Smooth muscle cell (in vitro differentiated cells): ENCODE measurements at regions not wholly inside any gene's neighbourhood (a gene's known extent, or its start where the extent isn't known, plus 50 kb on each side); places are given as distances from the start of the nearest gene placed in this dataset. TPM values are rescaled to one million over a fixed set of nuclear protein-coding genes. Genes with fewer than 3 reads are reported as not detected.

Source experiments
- DNase-seq: peaks from one replicate; lab custom pipeline; 2025; ENCODE audit not compliant: unreplicated experiment; lab: John Stamatoyannopoulos, UW
- H2AFZ ChIP-seq: fragments of 200-600 bp; sonication (generic); 2 replicates; pipeline ENCODE4 v1.6.0; 2016; ENCODE audit warnings: antibody characterized with exemption, low read depth, mild to moderate bottlenecking
- H3F3A ChIP-seq: fragments of 200-600 bp; sonication (generic); 2 replicates; pipeline ENCODE4 v1.6.0; 2017; ENCODE audit warnings: antibody characterized with exemption, low read depth
- H3K27ac ChIP-seq: fragments of 200-600 bp; sonication (generic); 2 replicates; pipeline ENCODE4 v1.5.1; 2016; ENCODE audit warnings: low read depth, mild to moderate bottlenecking
- H3K27me3 ChIP-seq: fragments of 200-600 bp; sonication (generic); 2 replicates; pipeline ENCODE4 v1.6.1; 2016; ENCODE audit warnings: low read depth, mild to moderate bottlenecking
- H3K36me3 ChIP-seq: fragments of 200-600 bp; sonication (generic); 2 replicates; pipeline ENCODE4 v1.5.1; 2016; ENCODE audit warnings: low read depth
- H3K4me1 ChIP-seq: fragments of 200-600 bp; sonication (generic); 2 replicates; pipeline ENCODE4 v1.5.1; 2016; ENCODE audit warnings: low read depth
- H3K4me2 ChIP-seq: fragments of 200-600 bp; sonication (generic); 2 replicates; pipeline ENCODE4 v1.6.0; 2016; ENCODE audit warnings: mild to moderate bottlenecking
- H3K4me3 ChIP-seq: fragments of 200-600 bp; sonication (generic); 2 replicates; pipeline ENCODE4 v1.5.1; 2016; ENCODE audit warnings: mild to moderate bottlenecking
- H3K79me2 ChIP-seq: fragments of 200-600 bp; sonication (generic); 2 replicates; pipeline ENCODE4 v1.6.0; 2016; ENCODE audit warnings: low read depth, mild to moderate bottlenecking
- H3K9ac ChIP-seq: fragments of 200-600 bp; sonication (generic); 2 replicates; pipeline ENCODE4 v1.6.0; 2016; ENCODE audit warnings: low read depth
- H3K9me3 ChIP-seq: fragments of 200-600 bp; sonication (generic); replicated peaks from 2 replicates; pipeline ENCODE4 v1.5.1; 2016; ENCODE audit warnings: low read depth
- H4K20me1 ChIP-seq: fragments of 200-600 bp; sonication (generic); 2 replicates; pipeline ENCODE4 v1.6.0; 2016; ENCODE audit warnings: low read depth
- WGBS: methylation state at CpG from one replicate; pipeline ENCODE4 v1.1.7; 2016; ENCODE audit warnings: low lambda C conversion rate; 5-methylcytosine and 5-hydroxymethylcytosine counted together
- small RNA-seq: library from RNA; depleted of rRNA; stranded (forward); fragments of <200 nt; gene quantifications from one replicate; pipeline ENCODE3, GENCODE V24; 2014
- TF ChIP-seq, protein P1 (sequence below): fragments of 200-600 bp; sonication (generic); IDR thresholded peaks from 2 replicates; pipeline ENCODE4 v1.5.1; 2017; ENCODE audit warnings: borderline replicate concordance, mild to moderate bottlenecking, antibody characterized with exemption; ENCODE audit not compliant: insufficient read depth, poor library complexity, severe bottlenecking

DNA sequence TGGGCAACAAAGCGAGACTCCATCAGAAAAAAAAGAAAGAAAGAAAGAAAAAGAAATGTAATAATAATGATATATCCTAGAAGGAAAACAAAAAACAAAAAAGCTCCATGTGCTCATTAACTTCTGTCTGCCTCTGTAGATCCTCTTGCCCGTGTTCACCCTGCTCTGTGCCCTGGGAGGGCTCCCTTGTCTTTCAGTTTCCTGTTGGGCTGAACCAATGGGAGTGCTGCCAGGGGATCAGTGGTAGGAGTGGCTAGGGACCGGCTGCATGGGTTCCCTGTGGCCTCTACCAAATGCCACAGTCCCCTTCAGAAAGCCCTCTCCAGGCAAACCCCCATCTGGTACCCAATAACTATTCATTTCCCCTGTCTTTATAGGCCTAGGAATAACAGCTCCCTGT is 51.8 kb upstream of the PARD3 start:
- H4K20me1 ChIP-seq: no peaks in the 10 kb centered on the region
- no peaks in the 10 kb centered on the region for H3K4me1 ChIP-seq
- DNase-seq: no peak
- H3F3A ChIP-seq: no peaks in the 10 kb centered on the region
- no peak overlapping the region for H3K4me3 ChIP-seq
- no peaks in the 10 kb centered on the region for H3K9me3 ChIP-seq
- no peak overlapping the region for H3K4me2 ChIP-seq
- no peaks in the 10 kb centered on the region for H3K27me3 ChIP-seq
- H3K9ac ChIP-seq: no peak overlapping the region
- H3K79me2 ChIP-seq: no peaks in the 10 kb centered on the region
- no peak overlapping the region for H3K27ac ChIP-seq
- H3K36me3 ChIP-seq: no peaks in the 10 kb centered on the region
- H2AFZ ChIP-seq: no peak overlapping the region
- 82% methylated on average over 3 of the region's 3 CpGs for WGBS
- TF ChIP-seq, protein P1, sequence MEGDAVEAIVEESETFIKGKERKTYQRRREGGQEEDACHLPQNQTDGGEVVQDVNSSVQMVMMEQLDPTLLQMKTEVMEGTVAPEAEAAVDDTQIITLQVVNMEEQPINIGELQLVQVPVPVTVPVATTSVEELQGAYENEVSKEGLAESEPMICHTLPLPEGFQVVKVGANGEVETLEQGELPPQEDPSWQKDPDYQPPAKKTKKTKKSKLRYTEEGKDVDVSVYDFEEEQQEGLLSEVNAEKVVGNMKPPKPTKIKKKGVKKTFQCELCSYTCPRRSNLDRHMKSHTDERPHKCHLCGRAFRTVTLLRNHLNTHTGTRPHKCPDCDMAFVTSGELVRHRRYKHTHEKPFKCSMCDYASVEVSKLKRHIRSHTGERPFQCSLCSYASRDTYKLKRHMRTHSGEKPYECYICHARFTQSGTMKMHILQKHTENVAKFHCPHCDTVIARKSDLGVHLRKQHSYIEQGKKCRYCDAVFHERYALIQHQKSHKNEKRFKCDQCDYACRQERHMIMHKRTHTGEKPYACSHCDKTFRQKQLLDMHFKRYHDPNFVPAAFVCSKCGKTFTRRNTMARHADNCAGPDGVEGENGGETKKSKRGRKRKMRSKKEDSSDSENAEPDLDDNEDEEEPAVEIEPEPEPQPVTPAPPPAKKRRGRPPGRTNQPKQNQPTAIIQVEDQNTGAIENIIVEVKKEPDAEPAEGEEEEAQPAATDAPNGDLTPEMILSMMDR: no peak

Small RNAs in the stretch of these regions (small RNA-seq; reads per million reads assigned to genes)
- gene RNU6-193P (not detected), gene RNU6-847P (not detected), gene SS18L2P1 (not detected)
